Common myeloid progenitor, CD34-positive (primary cell): ENCODE measurements at regions not wholly inside any gene's neighbourhood (a gene's known extent, or its start where the extent isn't known, plus 50 kb on each side); places are given as distances from the start of the nearest gene placed in this dataset.

Source experiments
- CTCF ChIA-PET: fragments of 350-600 bp; sonication (Branson Sonifier 250); formaldehyde crosslinking; loops from one replicate; lab custom pipeline; 2021; ENCODE audit warnings: antibody characterized with exemption; lab: Charles Lee
- POLR2A ChIA-PET: fragments of 350-600 bp; sonication (Branson Sonifier 250); formaldehyde crosslinking; loops from one replicate; lab custom pipeline; 2021; ENCODE audit warnings: antibody characterized with exemption; lab: Charles Lee
- DNase-seq, 3 donors: peaks; one replicate each; pipeline versions ENCODE4 v3.0.0 to v3.0.0-alpha.2; 2013
- H3K27ac ChIP-seq, 2 experiments: 1 replicate in 1 of 2; 2 replicates in 1 of 2; pipeline ENCODE4 v1.7.0; 2013; ENCODE audit warnings: inconsistent platforms in 2 of 2, low read length in 2 of 2, mild to moderate bottlenecking in 2 of 2, low read depth in 1 of 2, moderate library complexity in 1 of 2; ENCODE audit not compliant: severe bottlenecking in 2 of 2, insufficient read depth in 1 of 2, poor library complexity in 1 of 2
- H3K27me3 ChIP-seq, 5 experiments: replicated peaks in 2 of 5; 1 replicate in 3 of 5; 2 replicates in 2 of 5; pipeline versions ENCODE4 v1.6.1 to v1.7.0; 2013; ENCODE audit warnings: low read length in 4 of 5, mild to moderate bottlenecking in 2 of 5, moderate library complexity in 2 of 5, inconsistent platforms in 1 of 5; ENCODE audit not compliant: insufficient read depth in 5 of 5, control insufficient read depth in 4 of 5
- H3K36me3 ChIP-seq, 4 experiments: 1 replicate in 2 of 4; 2 replicates in 2 of 4; pipeline versions ENCODE4 v1.6.1 to v1.7.0; 2013; ENCODE audit warnings: low read length in 3 of 4, control low read depth in 1 of 4, mild to moderate bottlenecking in 1 of 4; ENCODE audit not compliant: control insufficient read depth in 4 of 4, insufficient read depth in 4 of 4
- H3K4me1 ChIP-seq, 4 experiments: 1 replicate in 3 of 4; 2 replicates in 1 of 4; pipeline versions ENCODE4 v1.6.1 to v1.7.1; 2013; ENCODE audit warnings: low read length in 3 of 4, mild to moderate bottlenecking in 3 of 4, control low read depth in 1 of 4, inconsistent platforms in 1 of 4, moderate library complexity in 1 of 4; ENCODE audit not compliant: control insufficient read depth in 4 of 4, insufficient read depth in 4 of 4; ENCODE audit errors: control extremely low read depth in 1 of 4
- H3K4me3 ChIP-seq, 7 experiments: 1 replicate in 4 of 7; 2 replicates in 3 of 7; pipeline versions ENCODE4 v1.5.1 to v1.7.0; 2013; ENCODE audit warnings: mild to moderate bottlenecking in 7 of 7, low read length in 6 of 7, moderate library complexity in 6 of 7, inconsistent platforms in 2 of 7, low read depth in 2 of 7, control low read depth in 1 of 7; ENCODE audit not compliant: insufficient read depth in 4 of 7, control insufficient read depth in 1 of 7; ENCODE audit errors: extremely low read depth in 1 of 7
- H3K9me3 ChIP-seq, 5 experiments: 1 replicate in 4 of 5; 2 replicates in 1 of 5; pipeline versions ENCODE4 v1.6.1 to v1.7.1; 2013; ENCODE audit warnings: low read length in 4 of 5, mild to moderate bottlenecking in 2 of 5, inconsistent platforms in 1 of 5, low read depth in 1 of 5, moderate library complexity in 1 of 5; ENCODE audit not compliant: control insufficient read depth in 4 of 5, insufficient read depth in 2 of 5; ENCODE audit errors: control extremely low read depth in 1 of 5
- WGBS: methylation state at CpG from one replicate; pipeline ENCODE4 v1.1.5; 2013; ENCODE audit not compliant: insufficient coverage; 5-methylcytosine and 5-hydroxymethylcytosine counted together

DNA sequence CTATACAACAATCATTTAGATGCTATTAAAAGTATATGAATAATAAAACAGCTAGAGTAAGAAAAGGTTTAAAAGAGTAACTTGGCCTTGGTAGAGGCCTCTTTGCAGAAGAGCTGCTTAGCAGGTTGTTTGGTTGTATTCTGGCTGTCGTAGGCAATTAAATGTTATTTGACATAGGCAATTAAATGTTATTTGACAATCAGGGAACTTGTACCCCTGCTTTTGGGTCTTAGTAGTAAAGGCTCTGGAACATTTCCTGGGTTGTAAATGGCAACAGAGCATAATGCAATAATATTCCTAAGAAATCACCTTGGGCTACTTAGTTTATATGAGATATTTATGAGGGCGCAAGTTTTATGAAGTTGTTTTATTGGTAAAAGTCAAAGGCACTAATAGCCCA is 84.4 kb upstream of the SLC28A3 start:
- H3K27me3 ChIP-seq = no peaks in the 10 kb centered on the region
- WGBS = 100% methylated on average over 2 of the region's 2 CpGs
- ChIA-PET POLR2A (no interaction called here), CTCF (interaction anchor here (1.3 kb wide), 2 partner anchors 12 to 37 kb away, joined by 4 read pairs; no protein-coding TSS in a partner anchor)
- no peak for DNase-seq
- no peaks in the 10 kb centered on the region for H3K36me3 ChIP-seq
- H3K4me1 ChIP-seq = peaks cover 0 to 3% (median 2%) of the 10 kb centered on the region in 4 experiments
- H3K4me3 ChIP-seq = no peak overlapping the region
- no peak overlapping the region for H3K27ac ChIP-seq
- peaks cover 2 to 13% (median 8%) of the 10 kb centered on the region in 5 experiments for H3K9me3 ChIP-seq

GRCh38 chr9:84432746-84433145 is 92.2 kb upstream of the SLC28A3 start:
- H3K27me3 ChIP-seq = no peaks in the 10 kb centered on the region
- no peak for DNase-seq
- peaks cover 0 to 2% (median 0%) of the 10 kb centered on the region in 5 experiments for H3K9me3 ChIP-seq
- H3K4me1 ChIP-seq = peaks cover 0 to 3% (median 0%) of the 10 kb centered on the region in 4 experiments
- H3K27ac ChIP-seq = no peak overlapping the region
- no peak overlapping the region for H3K4me3 ChIP-seq
- ChIA-PET CTCF (interaction anchor here (1.9 kb wide), 1 partner anchor 11 kb away, joined by 5 read pairs; no protein-coding TSS in a partner anchor), POLR2A (no interaction called here)
- WGBS = no CpG with 5 or more reads among the region's 1 CpG
- H3K36me3 ChIP-seq = no peaks in the 10 kb centered on the region

DNA sequence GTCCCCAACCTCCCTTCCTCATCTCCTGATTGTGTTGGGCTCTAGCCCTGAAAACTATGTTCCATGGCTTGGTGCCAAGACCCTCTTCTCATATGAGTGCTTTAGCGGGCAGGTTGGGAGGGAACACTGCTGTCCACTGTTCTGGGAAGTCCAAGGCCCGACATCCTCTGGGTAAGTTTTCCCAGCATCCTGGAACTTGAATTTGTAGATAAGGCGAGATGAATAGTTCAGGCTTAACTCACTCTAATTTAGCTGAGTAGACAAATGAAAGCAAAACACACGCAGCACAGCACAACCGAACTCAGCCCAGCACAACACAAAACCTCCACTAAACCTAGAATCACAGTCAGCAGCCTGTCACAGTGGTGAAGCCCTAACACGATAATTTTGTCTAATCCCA is 95.3 kb upstream of the SLC28A3 start:
- Histone ChIP-seq H3K36me3 (no peaks in the 10 kb centered on the region), H3K9me3 (peaks cover 0 to 2% (median 0%) of the 10 kb centered on the region in 5 experiments), H3K27me3 (no peaks in the 10 kb centered on the region), H3K4me3 (no peak overlapping the region), H3K4me1 (no peaks in the 10 kb centered on the region), H3K27ac (no peak overlapping the region)
- no peak for DNase-seq
- CTCF ChIA-PET = interaction anchor here (0.6 to 1.2 kb wide), 4 partner anchors 11 to 40 kb away, joined by 3 to 4 read pairs (median 3); no protein-coding TSS in a partner anchor
- POLR2A ChIA-PET = no interaction called here
- 96% methylated on average over 5 of the region's 6 CpGs for WGBS

- CTCF ChIA-PET = interaction anchor here (0.6 to 1.2 kb wide), 5 partner anchors 9 to 41 kb away, joined by 3 to 4 read pairs (median 3); no protein-coding TSS in a partner anchor
Observed at GRCh38 chr9:84436386-84437109, 96.0 kb upstream of the SLC28A3 start.

DNA sequence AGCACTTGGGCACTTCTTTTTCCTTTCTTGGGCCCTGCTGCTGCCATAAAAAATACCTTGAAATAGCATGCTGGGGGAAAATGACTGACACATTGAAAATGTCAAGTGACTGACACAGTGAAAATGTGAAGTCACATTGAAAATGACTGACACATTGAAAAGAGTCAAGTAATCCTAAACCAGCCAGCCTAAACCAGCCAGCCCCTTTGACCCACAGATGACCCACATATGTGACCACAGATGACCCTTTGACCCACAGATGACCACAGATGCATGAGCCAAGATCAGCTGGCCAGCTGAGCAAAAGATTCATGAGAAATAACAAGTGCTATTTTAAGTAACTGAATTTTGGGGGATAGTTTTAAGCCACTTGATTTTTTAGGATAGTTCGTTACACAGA is 97.8 kb upstream of the SLC28A3 start:
- Histone ChIP-seq H3K4me1 (no peaks in the 10 kb centered on the region), H3K27me3 (no peaks in the 10 kb centered on the region), H3K27ac (no peak overlapping the region), H3K4me3 (no peak overlapping the region), H3K9me3 (peaks cover 0 to 2% (median 0%) of the 10 kb centered on the region in 5 experiments), H3K36me3 (no peaks in the 10 kb centered on the region)
- WGBS = no CpG with 5 or more reads among the region's 1 CpG
- ChIA-PET CTCF (no interaction called here), POLR2A (no interaction called here)
- DNase-seq = no peak

More at GRCh38 chr9:84436386-84437109, 96.0 kb upstream of the SLC28A3 start:
- no peak overlapping the region for H3K27ac ChIP-seq
- no peaks in the 10 kb centered on the region for H3K27me3 ChIP-seq
- no peaks in the 10 kb centered on the region for H3K4me1 ChIP-seq
- H3K4me3 ChIP-seq = no peak overlapping the region
- H3K36me3 ChIP-seq = no peaks in the 10 kb centered on the region
- POLR2A ChIA-PET = no interaction called here
- DNase-seq = no peak
- peaks cover 0 to 2% (median 0%) of the 10 kb centered on the region in 5 experiments for H3K9me3 ChIP-seq
- WGBS = 80% methylated on average over 4 of the region's 5 CpGs

DNA sequence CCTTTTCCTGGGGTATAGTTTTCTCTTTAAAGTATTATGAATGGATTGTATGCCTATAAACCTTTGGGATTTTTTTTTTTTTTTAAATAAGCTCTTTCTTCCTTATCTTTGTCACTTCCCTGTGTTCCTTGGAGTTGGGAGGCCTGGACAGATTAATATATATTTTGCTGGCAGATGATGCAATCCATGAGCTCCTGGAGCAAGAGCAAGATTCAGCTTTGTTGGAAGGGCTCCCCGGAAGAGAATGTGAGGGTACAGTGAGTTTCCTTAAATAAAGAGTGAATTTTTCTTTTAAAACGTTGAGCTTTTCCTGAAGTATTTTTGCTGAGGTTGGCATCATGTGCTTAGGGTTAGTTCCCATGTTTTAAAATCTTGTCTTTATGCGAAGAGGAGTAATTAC is 98.7 kb upstream of the SLC28A3 start:
- no peaks in the 10 kb centered on the region for H3K27me3 ChIP-seq
- no peaks in the 10 kb centered on the region for H3K36me3 ChIP-seq
- no peak for DNase-seq
- H3K27ac ChIP-seq = no peak overlapping the region
- ChIA-PET CTCF (interaction anchor here (1.0 to 1.3 kb wide), 2 partner anchors 9 to 10 kb away, joined by 3 to 4 read pairs; no protein-coding TSS in a partner anchor), POLR2A (no interaction called here)
- 90% methylated on average over 1 of the region's 3 CpGs for WGBS
- peaks cover 0 to 2% (median 0%) of the 10 kb centered on the region in 5 experiments for H3K9me3 ChIP-seq
- no peak overlapping the region for H3K4me3 ChIP-seq
- no peaks in the 10 kb centered on the region for H3K4me1 ChIP-seq

- H3K4me1 ChIP-seq = no peaks in the 10 kb centered on the region
- ChIA-PET CTCF (no interaction called here), POLR2A (no interaction called here)
- no peak for DNase-seq
- H3K4me3 ChIP-seq = no peak overlapping the region
- WGBS = 87% methylated on average over 3 of the region's 6 CpGs
- H3K36me3 ChIP-seq = no peaks in the 10 kb centered on the region
- H3K27ac ChIP-seq = no peak overlapping the region
- H3K9me3 ChIP-seq = peaks cover 0 to under 1% (median 0%) of the 10 kb centered on the region in 5 experiments
- no peaks in the 10 kb centered on the region for H3K27me3 ChIP-seq
Observed at GRCh38 chr9:84442712-84443111, 102.2 kb upstream of the SLC28A3 start.
